Hematopoietic multipotent progenitor cell treated with erythropoietin and hydrocortisone succinate and interleukin-3 and kit ligand, for 4 days (in vitro differentiated cells): ENCODE measurements at regions not wholly inside any gene's neighbourhood (a gene's known extent, or its start where the extent isn't known, plus 50 kb on each side); places are given as distances from the start of the nearest gene placed in this dataset.
A peak's percentile ranks its signal among the peaks of the same experiment; 100 is the strongest.
"Not testable (repeated sequence)": the region's sequence is repeated elsewhere in the genome, so short reads cannot be mapped to it uniquely, and the experiment has no call there.

Experiments
- DNase-seq: peaks from one replicate; pipeline ENCODE4 v3.0.0-alpha.2; 2015

DNA sequence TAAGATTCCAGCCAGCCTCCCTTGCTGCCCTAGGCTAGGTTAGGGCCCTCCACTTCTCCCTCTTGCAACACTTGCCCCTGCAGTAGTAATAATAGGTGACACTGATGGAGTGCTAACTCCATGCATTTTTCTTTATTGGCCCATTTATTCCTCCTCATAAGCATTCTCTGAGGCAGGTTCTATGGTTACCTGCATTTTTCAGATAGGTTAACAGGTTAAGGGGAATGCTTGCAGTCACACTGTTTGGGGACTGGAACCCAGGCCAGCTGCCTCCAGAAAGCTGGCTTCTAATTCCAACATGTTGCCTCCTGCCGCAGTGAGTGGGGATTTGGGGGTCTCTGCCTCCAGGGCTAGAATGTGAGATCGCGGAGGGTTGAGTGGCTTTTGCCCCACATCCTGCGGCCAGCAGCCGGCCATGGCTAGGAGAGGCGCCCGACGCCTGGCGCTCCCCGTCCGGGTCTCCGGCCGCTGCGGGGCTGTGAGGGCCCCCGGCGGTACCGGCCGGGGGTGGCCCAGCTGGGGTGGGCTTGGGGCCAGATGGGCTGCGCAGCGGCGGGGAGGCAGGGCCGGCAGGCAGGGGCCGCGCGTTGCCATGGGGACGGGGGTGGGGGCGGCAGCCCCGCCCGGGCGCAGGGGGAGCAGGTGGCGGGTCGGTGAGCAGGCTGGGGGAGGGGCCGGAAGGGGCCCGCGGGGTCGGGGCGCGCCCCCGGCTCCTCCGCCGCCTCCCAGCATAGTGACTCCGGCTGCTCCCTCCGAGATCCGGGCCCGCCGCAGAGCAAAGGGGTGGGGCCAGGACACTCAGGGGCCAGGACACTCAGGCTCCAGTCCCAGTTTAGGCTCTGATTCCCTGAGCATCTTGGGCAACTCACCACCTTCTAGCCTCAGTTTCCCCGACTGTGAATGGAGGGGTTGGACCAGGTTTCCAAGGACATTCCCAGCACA is 68.4 kb upstream of the SSBP3 start:
- DNase-seq: peak; percentile 64

DNA sequence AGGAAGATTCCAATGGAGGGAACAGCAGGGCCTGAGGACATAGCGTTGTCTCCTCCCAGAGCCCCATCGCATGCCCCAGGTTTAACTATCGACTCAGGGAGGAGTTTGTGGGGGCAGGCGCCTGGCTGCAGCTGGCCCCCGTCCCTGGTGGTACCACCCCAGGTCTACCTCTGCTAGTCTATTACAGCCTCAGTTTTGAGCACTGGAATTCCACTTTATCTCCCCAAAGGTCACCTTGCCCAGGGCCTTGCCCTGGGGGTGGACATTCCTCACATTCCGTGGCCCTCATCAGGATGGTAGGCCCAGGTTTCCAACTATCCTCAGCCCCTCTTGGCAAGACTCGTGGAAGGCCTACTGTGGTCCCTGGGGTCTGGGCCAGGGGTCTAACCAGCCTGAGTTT is 65.4 kb upstream of the SSBP3 start:
- no peak for DNase-seq

DNA sequence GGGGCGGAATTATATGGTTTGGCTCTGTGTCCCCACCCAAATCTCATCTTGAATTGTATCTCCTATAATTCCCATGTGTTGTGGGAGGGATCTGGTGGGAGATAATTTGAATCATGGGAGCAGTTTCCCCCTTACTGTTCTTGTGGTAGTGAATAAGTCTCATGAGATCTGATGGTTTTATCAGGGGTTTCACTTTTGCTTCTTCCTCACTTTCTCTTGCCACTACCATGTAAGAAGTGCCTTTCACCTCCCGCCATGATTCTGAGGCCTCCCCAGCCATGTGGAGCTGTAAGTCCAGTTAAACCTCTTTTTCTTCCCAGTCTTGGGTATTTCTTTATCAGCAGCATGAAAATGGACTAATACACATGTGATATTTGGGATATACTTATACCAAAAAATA is 63.2 kb upstream of the SSBP3 start:
- DNase-seq: not testable (repeated sequence)

DNA sequence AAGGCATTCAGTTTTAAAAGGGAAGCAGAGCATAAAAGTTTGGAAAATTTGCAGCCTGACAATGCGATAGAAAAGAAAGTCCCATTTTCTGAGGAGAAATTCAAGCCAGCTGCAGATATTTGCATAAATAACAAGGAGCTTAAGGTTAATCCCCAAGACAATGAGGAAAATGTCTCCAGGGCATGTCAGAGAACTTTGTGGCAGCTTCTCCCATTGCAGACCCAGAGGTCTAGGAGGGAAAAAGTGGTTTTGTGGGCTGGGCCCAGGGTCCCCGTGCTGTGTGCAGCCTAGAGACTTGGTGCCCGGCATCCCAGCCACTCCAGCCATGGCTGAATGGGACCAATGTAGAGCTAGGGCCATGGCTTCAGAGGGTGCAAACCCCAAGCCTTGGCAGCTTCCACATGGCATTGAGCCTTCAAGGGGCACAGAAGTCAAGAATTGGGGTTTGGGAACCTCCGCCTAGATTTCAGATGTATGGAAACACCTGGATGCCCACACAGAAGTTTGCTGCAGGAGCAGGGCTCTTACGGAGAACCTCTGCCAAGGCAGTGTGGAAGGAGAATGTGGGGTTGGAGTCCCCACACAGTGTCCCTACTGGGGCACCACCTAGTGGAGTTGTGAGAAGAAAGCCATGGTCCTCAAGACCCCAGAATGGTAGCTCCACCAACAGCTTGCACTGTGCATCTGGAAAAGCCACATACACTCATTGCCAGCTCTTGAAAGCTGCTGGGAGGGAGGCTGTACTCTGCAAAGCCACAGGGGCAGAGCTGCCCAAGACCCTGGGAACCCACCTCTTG is 62.3 kb upstream of the SSBP3 start:
- DNase-seq: peak; percentile 80

DNA sequence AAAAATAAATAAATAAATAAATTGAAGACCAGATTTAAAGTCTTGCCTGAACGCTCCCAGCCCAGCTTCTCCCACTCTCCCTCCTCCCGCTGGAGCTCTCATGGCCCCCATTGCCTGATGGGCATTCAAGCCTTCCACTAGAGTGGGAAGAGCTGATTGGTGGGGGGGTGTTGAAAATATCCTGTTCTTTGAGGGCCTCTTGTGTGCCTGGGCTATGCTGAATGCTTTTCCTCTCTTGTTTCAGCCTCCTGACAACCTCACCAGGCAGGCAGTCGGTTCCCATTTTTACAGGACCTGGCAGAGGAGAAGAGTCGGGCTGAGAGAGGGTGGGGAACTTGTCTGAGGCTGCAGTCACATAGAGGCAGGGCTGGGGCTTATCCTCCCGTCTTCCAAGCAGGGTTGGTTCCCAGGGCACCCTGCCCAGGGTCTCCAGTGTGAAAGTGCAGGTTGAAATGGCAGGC is 59.2 kb upstream of the SSBP3 start:
- DNase-seq: no peak

DNA sequence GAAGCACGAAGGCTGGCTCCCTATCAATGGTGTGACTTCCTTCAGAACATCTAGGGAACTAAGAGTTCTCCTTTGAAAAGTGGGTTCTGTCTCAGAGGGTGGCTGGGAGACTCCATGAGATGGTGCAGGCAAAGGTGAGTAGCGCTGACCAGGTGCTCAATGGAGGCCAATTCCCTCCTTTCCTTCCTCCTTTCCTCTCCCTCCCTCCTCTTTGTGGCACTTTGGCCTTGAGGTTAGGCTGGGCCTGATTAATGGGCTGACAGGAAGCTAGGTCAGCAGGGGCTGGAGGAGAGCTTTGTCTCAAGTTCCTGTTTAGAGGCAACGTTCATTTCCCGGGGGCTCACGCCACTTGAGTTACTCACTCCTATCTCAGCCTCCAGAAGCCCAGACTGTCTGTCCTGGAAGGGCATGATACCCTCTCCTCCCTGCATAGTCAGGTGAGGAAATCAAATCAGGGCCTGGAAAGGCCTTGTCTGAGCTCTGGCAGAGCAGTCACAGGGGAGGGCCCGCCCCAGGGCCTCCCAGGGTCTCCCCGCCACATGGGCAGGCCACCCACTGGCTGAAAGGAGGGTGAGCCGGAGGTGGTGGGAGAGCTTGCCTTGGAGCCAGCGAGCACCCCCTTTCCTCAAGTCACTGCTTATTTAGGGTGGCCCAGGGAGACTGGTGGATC is 58.4 kb upstream of the SSBP3 start:
- peak; percentile 95 for DNase-seq

DNA sequence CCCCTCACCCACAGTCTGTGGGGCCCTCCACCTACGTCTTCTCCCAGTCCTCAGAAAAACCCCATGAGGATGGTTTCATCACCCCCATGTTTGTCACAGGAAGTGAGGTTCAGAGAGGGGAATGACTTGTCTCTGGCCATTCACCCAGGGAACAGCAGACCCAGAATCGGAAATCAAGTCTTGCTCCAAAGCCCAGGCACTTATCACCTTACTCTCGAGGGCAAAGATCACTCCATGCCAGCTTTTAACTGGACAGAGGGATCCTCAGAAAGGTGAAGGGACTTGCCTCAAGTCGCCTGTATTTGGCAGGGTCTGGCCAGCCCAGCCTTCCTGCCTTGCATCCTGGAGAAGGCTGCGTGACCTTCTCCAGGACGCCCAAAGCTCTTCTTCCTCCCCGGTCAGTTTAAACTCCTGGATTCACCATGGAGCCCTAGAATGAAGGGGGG is 57.9 kb upstream of the SSBP3 start:
- no peak for DNase-seq

DNA sequence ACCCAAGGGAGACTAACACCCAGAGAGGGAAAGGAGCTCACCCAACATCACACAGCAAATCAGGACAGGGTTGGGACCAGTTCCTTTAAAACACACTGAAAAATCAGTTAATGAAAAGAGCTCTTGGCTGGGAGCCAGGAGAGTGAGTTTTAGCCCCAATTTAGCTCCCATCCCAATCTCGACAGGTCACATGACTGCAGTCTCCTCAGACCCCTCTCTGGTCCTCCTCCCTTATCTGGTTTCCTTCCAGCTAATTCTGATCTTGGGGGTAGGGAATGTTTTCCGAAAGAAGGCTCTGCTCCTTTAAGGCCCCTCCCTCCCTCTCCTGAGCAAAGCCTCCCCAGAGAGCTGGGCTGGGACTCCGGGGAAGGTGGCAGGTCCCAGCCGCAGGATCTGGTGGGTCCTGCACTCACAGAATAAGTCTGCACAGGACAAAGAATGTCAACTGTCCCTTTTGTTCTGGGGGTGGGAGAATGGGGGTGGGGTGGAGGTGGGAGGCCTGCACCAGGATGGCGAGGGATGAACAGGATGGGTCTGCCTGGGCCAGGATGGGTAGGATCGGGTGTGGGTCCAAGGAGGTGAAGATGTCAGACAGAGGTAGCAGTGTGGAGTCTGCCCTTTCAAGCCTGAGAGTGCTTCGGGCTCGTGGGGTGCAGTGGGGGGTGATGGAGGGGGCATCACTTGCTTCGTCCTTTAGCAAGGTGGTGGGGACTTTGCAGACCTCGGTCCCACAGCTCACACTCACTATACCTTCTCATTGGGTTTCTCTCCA is 57.3 kb upstream of the SSBP3 start:
- peak; percentile 52 for DNase-seq

DNA sequence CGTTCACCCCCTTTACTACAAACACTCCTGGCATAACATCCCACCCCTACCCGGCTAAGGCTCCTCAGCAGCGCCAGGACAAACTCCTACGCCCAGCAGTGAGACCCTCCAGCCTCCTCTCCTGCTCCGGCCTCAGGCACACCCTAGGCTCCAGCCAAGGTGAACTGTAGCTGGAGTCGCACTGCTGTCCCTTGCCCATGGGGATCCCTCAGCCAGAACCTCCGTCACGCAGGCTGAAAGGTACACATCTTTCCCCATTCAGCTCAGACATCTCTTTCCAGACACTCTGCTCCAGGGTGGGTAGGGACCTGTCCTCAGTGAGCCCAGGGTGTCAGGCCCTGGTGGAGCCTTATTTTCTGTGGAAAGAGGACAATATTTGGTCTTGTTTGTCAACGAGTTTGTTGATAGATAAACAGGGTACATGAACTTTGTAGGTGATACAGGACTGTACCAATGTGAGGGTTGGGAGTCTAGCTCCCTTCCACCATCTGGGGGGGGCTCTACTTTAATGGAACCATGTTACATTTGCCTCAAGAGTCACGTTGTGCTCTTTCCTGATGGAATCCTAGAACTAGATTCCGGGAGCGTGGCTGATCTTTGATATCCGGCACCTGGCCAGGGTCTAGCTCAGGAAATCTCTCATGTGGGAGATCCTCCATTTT is 56.5 kb upstream of the SSBP3 start:
- no peak for DNase-seq

DNA sequence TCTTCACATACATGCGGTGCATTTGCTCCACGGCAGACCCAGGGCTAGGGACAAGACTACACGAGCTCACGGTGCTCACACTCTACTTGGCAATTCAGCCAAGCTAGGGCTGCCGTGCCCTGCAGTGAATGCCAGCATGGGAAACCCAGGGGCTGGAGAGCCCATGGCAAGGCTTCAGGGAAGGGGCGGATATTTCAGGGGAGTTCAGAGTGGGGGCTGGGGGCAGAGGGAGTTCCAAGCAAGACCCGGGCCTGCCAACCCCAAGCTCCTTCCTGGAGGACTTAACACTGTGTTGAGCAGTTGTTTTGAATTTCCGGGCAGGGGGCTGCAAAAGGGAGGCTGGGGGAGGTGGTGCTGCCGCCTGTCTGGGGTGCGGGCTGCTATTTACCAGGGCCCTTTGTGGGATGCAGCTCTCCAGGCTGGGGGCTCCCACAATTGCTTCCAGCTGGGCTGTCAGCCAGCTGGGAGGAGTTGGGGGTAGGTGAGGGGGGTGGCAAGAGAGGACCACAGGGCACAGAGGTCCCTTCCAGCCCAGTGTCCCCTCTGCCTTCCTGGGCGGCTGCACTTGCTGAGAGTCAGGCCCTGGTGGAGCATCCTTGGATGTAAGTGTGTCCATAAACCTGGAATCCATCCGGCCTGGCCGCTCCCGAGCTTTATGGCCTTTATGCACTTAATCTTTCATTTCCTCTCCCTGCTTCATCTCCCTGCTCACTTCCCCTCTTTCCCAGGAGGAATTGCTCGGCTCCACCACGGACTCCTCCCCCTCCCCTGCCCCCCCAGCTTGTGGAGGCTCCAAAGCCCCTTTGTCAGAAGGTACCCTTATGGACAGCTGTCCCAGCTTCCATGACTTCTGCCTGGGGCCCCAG is 55.8 kb upstream of the SSBP3 start:
- DNase-seq: no peak

DNA sequence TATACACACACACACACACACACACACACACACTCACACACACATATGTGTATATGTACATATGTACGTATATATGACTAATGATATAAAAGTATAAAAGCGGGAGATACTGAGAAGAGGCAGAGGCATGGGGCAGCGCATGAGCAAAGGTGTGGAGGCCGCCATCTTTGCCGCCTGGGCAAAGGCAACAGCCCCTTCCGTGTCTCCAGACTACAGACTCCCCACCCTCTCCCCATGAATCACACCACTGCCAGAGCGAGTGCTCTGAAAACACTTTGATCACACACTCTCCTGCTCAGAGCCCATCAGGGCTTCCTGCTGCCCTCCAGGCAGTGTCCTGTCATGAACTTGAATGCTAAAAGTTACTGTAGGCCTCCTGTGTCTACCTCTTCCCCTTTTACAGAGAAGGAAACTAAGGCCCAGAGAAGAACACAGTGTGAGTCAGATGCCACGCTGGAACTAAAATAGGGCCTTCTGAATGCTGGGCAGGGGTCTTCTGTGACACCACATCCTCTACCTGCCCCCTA is 54.7 kb upstream of the SSBP3 start:
- no peak for DNase-seq

DNA sequence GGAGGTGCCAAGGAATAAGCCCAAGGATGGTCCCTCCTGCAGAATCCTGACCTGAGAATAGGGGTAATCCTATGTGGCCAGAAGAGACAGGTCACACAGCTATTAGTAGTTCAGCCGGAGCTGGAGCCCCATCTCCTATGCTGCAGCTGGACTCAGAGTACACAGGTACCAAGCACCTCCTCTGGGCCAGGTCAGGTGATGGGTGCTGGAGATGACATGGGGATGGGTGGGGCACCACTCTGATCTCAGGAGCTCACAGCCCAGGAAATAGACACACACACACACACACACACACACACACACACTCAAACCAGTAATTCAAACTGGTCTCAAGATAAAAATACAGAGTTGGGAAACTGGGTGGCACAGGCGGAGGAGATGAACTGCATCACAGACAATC is 54.2 kb upstream of the SSBP3 start:
- DNase-seq: no peak

DNA sequence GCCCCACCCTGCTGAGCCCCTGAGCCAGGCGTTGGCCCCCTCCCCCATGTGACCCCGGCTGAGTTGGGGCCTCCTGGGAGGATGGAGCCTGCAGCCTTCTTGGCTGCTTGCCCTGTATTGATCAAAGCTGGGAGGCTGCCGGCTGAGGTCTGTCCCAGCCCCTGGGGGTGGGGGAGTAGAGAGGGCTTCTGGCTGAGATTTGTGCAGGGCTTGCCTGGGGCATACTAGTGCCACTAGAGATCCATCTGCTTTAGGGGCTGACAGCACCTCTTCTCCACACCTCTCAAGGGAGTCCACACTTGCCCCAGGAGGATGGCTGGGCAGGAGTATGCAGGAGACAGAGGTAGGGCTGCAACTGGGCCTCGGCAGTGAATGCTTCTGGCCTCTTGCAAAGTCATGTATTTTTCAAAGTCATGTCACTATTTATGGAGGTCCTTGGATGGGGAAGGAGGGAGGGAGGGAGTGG is 53.6 kb upstream of the SSBP3 start:
- DNase-seq: no peak

DNA sequence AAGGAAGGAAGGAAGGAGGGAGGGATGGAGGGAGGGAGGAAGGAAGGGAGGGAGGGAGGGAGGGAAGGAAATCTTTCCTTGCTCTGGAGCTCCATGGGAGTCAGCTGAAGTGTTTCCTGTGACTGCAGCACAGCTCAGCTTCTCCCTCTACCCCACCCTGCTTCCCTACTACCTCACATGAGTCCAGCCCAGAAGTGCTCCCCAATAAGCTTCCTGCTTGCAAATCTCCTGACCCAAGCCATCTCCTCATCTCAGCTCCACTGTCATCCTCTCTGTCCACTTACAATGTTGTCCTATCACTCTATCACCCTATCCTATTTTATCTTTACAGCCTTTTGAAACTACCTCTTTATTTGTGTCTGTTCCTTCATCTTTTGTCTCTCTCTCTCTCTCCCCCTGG is 52.9 kb upstream of the SSBP3 start:
- DNase-seq: no peak

DNA sequence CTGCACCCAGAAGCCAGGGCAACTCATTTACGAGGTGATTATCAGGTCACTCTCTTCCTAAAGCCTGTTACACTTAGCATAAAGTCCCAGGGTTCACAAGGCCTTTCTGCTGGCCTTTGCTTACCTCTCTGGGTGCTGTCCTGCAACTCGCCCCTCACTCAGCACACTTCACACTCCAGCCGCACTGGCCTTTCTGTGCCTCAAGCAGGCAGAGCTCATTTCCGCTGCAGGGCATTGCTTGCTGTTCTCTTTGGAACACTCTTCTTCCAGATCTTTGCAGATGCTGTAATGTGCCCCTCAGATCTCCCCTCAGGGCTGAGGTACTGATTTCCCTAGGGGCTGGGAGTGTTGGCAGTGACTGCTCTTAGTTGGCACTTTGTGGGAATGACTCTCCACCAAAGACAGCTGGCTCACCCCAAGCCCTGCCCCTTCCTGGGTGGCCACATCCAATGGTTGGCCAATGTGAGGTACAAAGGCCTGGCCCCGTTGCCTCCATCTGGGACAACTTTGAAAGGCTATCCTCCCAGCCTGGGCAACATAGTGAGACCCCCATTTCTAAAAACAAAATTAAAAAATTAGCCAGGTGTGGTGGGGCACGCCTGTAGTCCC is 50.8 kb upstream of the SSBP3 start:
- no peak for DNase-seq

DNA sequence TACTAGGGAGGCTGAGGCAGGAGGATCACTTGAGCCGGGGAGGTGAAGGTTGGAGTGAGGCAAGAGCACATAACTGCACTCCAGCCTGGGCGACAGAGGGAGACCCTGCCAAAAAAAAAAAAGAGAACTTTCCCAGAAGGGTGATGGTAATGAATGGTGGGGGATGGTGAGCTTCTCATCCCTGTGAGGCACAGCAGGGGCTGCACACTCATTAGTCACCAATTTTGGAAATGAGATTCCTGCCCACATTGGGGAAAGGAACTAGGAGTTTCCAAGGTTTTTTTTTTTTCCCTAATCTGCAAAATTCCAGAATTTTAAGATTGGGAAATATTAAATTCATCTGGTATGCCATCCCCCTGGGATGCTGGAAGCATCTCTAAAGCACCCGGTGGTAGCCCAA is 50.2 kb upstream of the SSBP3 start:
- DNase-seq: no peak
